SK-N-SH treated with all-trans-retinoic acid at 6 μM for 48 hours (cell line): ENCODE measurements at regions not wholly inside any gene's neighbourhood (a gene's known extent, or its start where the extent isn't known, plus 50 kb on each side); places are given as distances from the start of the nearest gene placed in this dataset.

Source experiments
- ARNTL ChIP-seq: fragments of 450-650 bp; formaldehyde crosslinking; IDR thresholded peaks from 2 replicates; pipeline ENCODE4 v1.5.0; 2020; ENCODE audit warnings: low read depth, mild to moderate bottlenecking, moderate library complexity, borderline replicate concordance
- CREB5 ChIP-seq: fragments of 250-450 bp; sonication (Bioruptor Pico); IDR thresholded peaks from 2 replicates; pipeline ENCODE4 v1.5.1; 2020; ENCODE audit warnings: low read depth, mild to moderate bottlenecking, moderate library complexity
- CSDC2 ChIP-seq: fragments of 250-450 bp; sonication (Bioruptor Pico); IDR thresholded peaks from 2 replicates; pipeline ENCODE4 v1.5.0; 2020; ENCODE audit warnings: mild to moderate bottlenecking, moderate library complexity
- PATZ1 ChIP-seq: fragments of 250-450 bp; sonication (Bioruptor Pico); IDR thresholded peaks from 2 replicates; pipeline ENCODE4 v1.8.0; 2020; ENCODE audit warnings: mild to moderate bottlenecking, moderate library complexity, borderline replicate concordance
- ZNF70 ChIP-seq: fragments of 450-650 bp; formaldehyde crosslinking; IDR thresholded peaks from 2 replicates; pipeline ENCODE4 v1.5.0; 2020; ENCODE audit warnings: mild to moderate bottlenecking, moderate library complexity
- ZNF8 ChIP-seq: fragments of 450-650 bp; formaldehyde crosslinking; IDR thresholded peaks from 2 replicates; pipeline ENCODE4 v1.5.0; 2020; ENCODE audit warnings: mild to moderate bottlenecking, moderate library complexity

DNA sequence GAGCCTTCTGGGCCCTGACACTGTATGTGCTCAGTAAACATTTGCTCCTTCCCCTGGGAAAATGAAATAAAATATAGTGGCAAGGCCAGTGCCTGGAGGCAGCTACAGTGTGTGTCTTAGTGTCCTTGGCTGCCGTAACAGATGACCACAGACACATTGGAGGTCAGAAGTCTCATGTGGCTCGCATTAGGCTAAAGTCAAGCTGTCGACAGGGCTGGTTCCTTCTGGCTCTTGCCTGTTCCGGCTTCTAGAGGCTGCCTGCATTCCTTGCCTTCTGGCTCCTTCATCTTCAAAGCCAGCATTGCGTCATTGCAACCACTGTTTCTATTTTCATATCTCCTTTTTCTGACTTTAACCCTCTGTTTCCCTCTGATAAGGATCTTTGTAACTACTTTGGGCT is 83.6 kb upstream of the STX18 start:
- TF ChIP-seq PATZ1, result no peak
- no peak for TF ChIP-seq ARNTL
- TF ChIP-seq CREB5 (CRISPR knock-in tag), result no peak
- no peak for TF ChIP-seq ZNF8 (CRISPR knock-in tag)
- no peak for TF ChIP-seq ZNF70 (CRISPR knock-in tag)
- no peak for TF ChIP-seq CSDC2 (CRISPR knock-in tag)
